ENCODE measurements at regions not wholly inside any gene's neighbourhood (a gene's known extent, or its start where the extent isn't known, plus 50 kb on each side); places are given as distances from the start of the nearest gene placed in this dataset.

GRCh38 chr1:4529446-4530165 lies 124.8 kb upstream of the AJAP1 start:
- Histone ChIP-seq H3K9me3 (no peaks in the 10 kb centered on the region), H3K36me3 (no peaks in the 10 kb centered on the region), H3K27ac (no peak overlapping the region), H3K27me3 (peaks cover 0 to 26% of the 10 kb centered on the region in 2 donors), H3K4me1 (no peaks in the 10 kb centered on the region), H3K4me3 (no peak overlapping the region)
- no peak for DNase-seq
- TF ChIP-seq, protein P1, sequence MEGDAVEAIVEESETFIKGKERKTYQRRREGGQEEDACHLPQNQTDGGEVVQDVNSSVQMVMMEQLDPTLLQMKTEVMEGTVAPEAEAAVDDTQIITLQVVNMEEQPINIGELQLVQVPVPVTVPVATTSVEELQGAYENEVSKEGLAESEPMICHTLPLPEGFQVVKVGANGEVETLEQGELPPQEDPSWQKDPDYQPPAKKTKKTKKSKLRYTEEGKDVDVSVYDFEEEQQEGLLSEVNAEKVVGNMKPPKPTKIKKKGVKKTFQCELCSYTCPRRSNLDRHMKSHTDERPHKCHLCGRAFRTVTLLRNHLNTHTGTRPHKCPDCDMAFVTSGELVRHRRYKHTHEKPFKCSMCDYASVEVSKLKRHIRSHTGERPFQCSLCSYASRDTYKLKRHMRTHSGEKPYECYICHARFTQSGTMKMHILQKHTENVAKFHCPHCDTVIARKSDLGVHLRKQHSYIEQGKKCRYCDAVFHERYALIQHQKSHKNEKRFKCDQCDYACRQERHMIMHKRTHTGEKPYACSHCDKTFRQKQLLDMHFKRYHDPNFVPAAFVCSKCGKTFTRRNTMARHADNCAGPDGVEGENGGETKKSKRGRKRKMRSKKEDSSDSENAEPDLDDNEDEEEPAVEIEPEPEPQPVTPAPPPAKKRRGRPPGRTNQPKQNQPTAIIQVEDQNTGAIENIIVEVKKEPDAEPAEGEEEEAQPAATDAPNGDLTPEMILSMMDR (IDR thresholded peaks at IDR 0.05): no peak
- intact Hi-C loops (cut with DNase I; ENCODE audit: low total_unique reads): no loop called here

GRCh38 chr1:4530166-4530785 lies 124.1 kb upstream of the AJAP1 start:
- H3K4me3 ChIP-seq: no peak overlapping the region
- no peak for DNase-seq
- peaks cover 0 to 26% of the 10 kb centered on the region in 2 donors for H3K27me3 ChIP-seq
- H3K36me3 ChIP-seq: no peaks in the 10 kb centered on the region
- H3K4me1 ChIP-seq: no peaks in the 10 kb centered on the region
- intact Hi-C loops (cut with DNase I; ENCODE audit: low total_unique reads): no loop called here
- no peaks in the 10 kb centered on the region for H3K9me3 ChIP-seq
- TF ChIP-seq, protein P1 (IDR thresholded peaks at IDR 0.05): no peak
- no peak overlapping the region for H3K27ac ChIP-seq

DNA sequence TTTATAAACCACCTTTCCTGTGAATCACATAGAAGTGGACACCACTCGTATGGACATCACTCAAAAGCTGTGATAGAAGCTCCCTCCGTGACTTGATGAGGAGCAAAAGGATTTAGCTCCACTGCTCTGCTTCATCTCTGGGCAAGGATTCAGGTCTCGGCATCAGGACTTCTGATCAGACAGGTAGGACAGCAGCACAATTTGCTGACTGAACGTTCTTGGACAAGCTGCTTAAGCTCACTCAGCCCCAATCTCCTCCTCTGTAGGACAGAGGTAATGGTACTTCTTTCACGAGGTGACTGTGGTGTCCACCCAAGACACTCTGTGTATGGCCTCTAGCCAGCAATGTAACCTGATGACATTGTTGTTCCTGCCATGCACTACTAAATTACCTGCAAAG lies 122.6 kb upstream of the AJAP1 start:
- DNase-seq: no peak
- TF ChIP-seq, protein P1 (IDR thresholded peaks at IDR 0.05): no peak
- Histone ChIP-seq H3K36me3 (no peaks in the 10 kb centered on the region), H3K4me3 (no peak overlapping the region), H3K9me3 (peaks cover 0 to 7% (median 0%) of the 10 kb centered on the region in 3 donors), H3K4me1 (no peaks in the 10 kb centered on the region), H3K27me3 (peaks cover 0 to 26% of the 10 kb centered on the region in 2 donors), H3K27ac (no peak overlapping the region)
- intact Hi-C loops (cut with DNase I; ENCODE audit: low total_unique reads): no loop called here

GRCh38 chr1:4532656-4533055 lies 121.8 kb upstream of the AJAP1 start:
- DNase-seq: no peak
- Histone ChIP-seq H3K4me3 (no peak overlapping the region), H3K27ac (no peak overlapping the region), H3K36me3 (no peaks in the 10 kb centered on the region), H3K9me3 (peaks cover 0 to 7% (median 0%) of the 10 kb centered on the region in 3 donors), H3K27me3 (peaks cover 0 to 19% of the 10 kb centered on the region in 2 donors), H3K4me1 (no peaks in the 10 kb centered on the region)
- intact Hi-C loops (cut with DNase I; ENCODE audit: low total_unique reads): no loop called here
- TF ChIP-seq, protein P1 (IDR thresholded peaks at IDR 0.05): no peak

- no peak for DNase-seq
- TF ChIP-seq, protein P1 (IDR thresholded peaks at IDR 0.05): no peak
- H3K4me1 ChIP-seq: no peaks in the 10 kb centered on the region
- H3K27me3 ChIP-seq: peaks cover 0 to 5% of the 10 kb centered on the region in 2 donors
- no peaks in the 10 kb centered on the region for H3K36me3 ChIP-seq
- no peak overlapping the region for H3K4me3 ChIP-seq
- no peak overlapping the region for H3K27ac ChIP-seq
- peaks cover 0 to 6% (median 0%) of the 10 kb centered on the region in 3 donors for H3K9me3 ChIP-seq
- intact Hi-C loops (cut with DNase I; ENCODE audit: low total_unique reads): no loop called here
Measured at GRCh38 chr1:4546911-4547310, 107.5 kb upstream of the AJAP1 start.

All from tibial artery (tissue), 4 donors.